ENCODE measurements at regions not wholly inside any gene's neighbourhood (a gene's known extent, or its start where the extent isn't known, plus 50 kb on each side); places are given as distances from the start of the nearest gene placed in this dataset.

DNA sequence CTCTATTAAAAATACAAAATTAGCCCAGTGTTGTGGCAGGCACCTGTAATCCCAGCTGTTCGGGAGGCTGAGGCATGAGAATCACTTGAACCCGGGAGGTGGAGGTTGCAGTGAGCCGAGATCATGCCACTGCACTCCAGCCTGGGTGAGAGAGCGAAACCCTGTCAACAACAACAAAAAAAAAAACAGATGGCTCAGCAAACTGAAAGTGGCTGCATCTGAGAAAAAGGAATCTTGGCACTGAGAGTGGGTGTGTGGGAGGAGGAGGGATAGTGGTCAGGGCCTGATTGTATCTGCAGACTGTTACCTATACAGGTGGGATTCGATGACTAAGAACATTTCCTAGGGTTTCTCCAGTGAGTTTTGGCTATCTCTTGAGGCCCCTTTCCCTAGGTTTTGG is 122.2 kb upstream of the BARHL2 start:
- Mint-ChIP-seq H3K27ac (no peak overlapping the region), H3K4me3 (no peak overlapping the region), H3K27me3 (ENCODE audit: low read depth) (peaks cover 96% of the 10 kb centered on the region), H3K4me1 (peaks cover 74% of the 10 kb centered on the region), H3K9me3 (no peaks in the 10 kb centered on the region), H3K36me3 (no peaks in the 10 kb centered on the region)
- ATAC-seq (no peak), DNase-seq (ENCODE audit: low spot score) (no peak)
- CTCF ChIA-PET = interaction anchor here (0.6 to 2.5 kb wide), 6 partner anchors 11 to 132 kb away, joined by 3 to 14 read pairs (median 8); no protein-coding TSS in a partner anchor
- TF ChIP-seq, protein P1, sequence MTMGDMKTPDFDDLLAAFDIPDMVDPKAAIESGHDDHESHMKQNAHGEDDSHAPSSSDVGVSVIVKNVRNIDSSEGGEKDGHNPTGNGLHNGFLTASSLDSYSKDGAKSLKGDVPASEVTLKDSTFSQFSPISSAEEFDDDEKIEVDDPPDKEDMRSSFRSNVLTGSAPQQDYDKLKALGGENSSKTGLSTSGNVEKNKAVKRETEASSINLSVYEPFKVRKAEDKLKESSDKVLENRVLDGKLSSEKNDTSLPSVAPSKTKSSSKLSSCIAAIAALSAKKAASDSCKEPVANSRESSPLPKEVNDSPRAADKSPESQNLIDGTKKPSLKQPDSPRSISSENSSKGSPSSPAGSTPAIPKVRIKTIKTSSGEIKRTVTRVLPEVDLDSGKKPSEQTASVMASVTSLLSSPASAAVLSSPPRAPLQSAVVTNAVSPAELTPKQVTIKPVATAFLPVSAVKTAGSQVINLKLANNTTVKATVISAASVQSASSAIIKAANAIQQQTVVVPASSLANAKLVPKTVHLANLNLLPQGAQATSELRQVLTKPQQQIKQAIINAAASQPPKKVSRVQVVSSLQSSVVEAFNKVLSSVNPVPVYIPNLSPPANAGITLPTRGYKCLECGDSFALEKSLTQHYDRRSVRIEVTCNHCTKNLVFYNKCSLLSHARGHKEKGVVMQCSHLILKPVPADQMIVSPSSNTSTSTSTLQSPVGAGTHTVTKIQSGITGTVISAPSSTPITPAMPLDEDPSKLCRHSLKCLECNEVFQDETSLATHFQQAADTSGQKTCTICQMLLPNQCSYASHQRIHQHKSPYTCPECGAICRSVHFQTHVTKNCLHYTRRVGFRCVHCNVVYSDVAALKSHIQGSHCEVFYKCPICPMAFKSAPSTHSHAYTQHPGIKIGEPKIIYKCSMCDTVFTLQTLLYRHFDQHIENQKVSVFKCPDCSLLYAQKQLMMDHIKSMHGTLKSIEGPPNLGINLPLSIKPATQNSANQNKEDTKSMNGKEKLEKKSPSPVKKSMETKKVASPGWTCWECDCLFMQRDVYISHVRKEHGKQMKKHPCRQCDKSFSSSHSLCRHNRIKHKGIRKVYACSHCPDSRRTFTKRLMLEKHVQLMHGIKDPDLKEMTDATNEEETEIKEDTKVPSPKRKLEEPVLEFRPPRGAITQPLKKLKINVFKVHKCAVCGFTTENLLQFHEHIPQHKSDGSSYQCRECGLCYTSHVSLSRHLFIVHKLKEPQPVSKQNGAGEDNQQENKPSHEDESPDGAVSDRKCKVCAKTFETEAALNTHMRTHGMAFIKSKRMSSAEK (CRISPR knock-in tag; IDR thresholded peaks at IDR 0.05; ENCODE audit: borderline replicate concordance) = no peak
- TF ChIP-seq, protein P2, sequence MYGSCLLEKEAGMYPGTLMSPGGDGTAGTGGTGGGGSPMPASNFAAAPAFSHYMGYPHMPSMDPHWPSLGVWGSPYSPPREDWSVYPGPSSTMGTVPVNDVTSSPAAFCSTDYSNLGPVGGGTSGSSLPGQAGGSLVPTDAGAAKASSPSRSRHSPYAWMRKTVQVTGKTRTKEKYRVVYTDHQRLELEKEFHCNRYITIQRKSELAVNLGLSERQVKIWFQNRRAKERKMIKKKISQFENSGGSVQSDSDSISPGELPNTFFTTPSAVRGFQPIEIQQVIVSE (CRISPR knock-in tag; IDR thresholded peaks at IDR 0.05; ENCODE audit: borderline replicate concordance) = no peak
- TF ChIP-seq GTF2I (CRISPR knock-in tag; conservative IDR thresholded peaks at IDR 0.05) (no peak), TCF7 (CRISPR knock-in tag; IDR thresholded peaks at IDR 0.05; ENCODE audit: low read depth) (no peak), ZNF263 (CRISPR knock-in tag; IDR thresholded peaks at IDR 0.05; ENCODE audit: low read depth) (no peak), SMAD4 (CRISPR knock-in tag; IDR thresholded peaks at IDR 0.05) (no peak), ZNF671 (CRISPR knock-in tag; IDR thresholded peaks at IDR 0.05) (no peak)
- TF ChIP-seq, protein P3, sequence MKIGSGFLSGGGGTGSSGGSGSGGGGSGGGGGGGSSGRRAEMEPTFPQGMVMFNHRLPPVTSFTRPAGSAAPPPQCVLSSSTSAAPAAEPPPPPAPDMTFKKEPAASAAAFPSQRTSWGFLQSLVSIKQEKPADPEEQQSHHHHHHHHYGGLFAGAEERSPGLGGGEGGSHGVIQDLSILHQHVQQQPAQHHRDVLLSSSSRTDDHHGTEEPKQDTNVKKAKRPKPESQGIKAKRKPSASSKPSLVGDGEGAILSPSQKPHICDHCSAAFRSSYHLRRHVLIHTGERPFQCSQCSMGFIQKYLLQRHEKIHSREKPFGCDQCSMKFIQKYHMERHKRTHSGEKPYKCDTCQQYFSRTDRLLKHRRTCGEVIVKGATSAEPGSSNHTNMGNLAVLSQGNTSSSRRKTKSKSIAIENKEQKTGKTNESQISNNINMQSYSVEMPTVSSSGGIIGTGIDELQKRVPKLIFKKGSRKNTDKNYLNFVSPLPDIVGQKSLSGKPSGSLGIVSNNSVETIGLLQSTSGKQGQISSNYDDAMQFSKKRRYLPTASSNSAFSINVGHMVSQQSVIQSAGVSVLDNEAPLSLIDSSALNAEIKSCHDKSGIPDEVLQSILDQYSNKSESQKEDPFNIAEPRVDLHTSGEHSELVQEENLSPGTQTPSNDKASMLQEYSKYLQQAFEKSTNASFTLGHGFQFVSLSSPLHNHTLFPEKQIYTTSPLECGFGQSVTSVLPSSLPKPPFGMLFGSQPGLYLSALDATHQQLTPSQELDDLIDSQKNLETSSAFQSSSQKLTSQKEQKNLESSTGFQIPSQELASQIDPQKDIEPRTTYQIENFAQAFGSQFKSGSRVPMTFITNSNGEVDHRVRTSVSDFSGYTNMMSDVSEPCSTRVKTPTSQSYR (CRISPR knock-in tag; IDR thresholded peaks at IDR 0.05) = no peak
- TF ChIP-seq, protein P4, sequence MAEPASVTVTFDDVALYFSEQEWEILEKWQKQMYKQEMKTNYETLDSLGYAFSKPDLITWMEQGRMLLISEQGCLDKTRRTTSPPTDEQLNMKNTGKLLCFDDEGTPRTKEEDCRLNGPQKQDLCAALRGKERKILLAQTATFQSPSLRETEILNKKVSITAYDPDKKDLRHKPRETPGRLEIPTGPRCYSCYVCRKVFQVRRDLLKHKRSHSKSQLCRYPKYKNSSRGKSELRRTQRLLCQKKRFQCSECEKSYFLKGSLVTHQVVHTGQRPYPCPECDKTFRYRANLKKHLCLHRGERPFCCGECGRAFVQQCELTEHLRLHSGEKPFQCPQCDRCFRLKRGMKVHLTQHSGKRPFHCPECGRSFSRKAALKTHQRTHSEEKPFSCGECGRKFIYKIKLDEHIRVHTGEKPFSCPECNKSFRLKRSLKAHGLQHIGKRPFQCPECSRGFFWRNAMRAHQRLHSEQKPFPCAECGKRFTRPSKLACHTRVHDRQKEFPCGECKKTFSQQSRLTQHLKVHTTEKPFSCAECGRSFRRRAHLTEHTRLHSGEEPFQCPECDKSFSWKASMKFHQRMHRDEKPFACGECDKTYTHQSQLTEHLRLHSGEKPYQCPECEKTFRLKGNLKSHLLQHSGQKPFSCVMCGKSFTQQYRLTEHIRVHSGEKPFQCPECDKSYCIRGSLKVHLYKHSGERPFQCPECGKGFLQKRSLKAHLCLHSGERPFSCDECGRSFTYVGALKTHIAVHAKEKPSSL (CRISPR knock-in tag; conservative IDR thresholded peaks at IDR 0.05) = no peak
- TF ChIP-seq, protein P5, sequence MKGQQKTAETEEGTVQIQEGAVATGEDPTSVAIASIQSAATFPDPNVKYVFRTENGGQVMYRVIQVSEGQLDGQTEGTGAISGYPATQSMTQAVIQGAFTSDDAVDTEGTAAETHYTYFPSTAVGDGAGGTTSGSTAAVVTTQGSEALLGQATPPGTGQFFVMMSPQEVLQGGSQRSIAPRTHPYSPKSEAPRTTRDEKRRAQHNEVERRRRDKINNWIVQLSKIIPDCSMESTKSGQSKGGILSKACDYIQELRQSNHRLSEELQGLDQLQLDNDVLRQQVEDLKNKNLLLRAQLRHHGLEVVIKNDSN (CRISPR knock-in tag; IDR thresholded peaks at IDR 0.05) = no peak
- POLR2A ChIA-PET = no interaction called here

DNA sequence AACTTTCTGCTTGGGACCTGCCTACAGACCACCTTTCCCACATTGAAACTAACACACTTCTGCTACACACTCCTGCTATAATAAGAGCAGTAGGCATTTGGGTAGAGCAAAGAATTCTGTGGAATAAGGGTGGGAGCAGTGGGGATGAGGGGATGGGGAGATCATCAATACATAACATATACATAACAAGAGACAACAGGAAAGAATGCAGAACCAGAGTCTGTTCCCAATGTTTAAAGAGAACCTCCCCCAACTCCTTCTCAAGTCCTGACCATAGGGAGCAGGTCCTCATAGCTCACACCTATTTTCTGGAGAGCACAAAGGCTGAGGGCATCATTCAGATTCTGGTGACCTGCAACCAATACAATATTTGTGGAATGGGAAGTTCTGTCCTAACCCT is 121.6 kb upstream of the BARHL2 start:
- H3K27ac Mint-ChIP-seq = no peak overlapping the region
- H3K27me3 Mint-ChIP-seq (ENCODE audit: low read depth) = peaks cover 97% of the 10 kb centered on the region
- DNase-seq (ENCODE audit: low spot score) (no peak), ATAC-seq (peak; percentile 57)
- no peak for TF ChIP-seq ELF4 (CRISPR knock-in tag; IDR thresholded peaks at IDR 0.05; ENCODE audit: low read depth)
- peak; percentile 23; the same call in 1 of the 2 replicates for TF ChIP-seq TEAD1 (CRISPR knock-in tag; IDR thresholded peaks at IDR 0.05)
- CTCF ChIA-PET = interaction anchor here (0.8 to 2.5 kb wide), 5 partner anchors 12 to 132 kb away, joined by 3 to 14 read pairs (median 12); no protein-coding TSS in a partner anchor
- POLR2A ChIA-PET = no interaction called here
- H3K9me3 Mint-ChIP-seq = no peaks in the 10 kb centered on the region
- H3K4me1 Mint-ChIP-seq = peaks cover 80% of the 10 kb centered on the region
- H3K4me3 Mint-ChIP-seq = peak overlapping the region; percentile 17; the same call in 1 of the 2 replicates
- H3K36me3 Mint-ChIP-seq = no peaks in the 10 kb centered on the region
